Inflammatory macrophage (primary cell): ENCODE measurements at regions not wholly inside any gene's neighbourhood (a gene's known extent, or its start where the extent isn't known, plus 50 kb on each side); places are given as distances from the start of the nearest gene placed in this dataset.

Experiments used
- DNase-seq, 2 donors: peaks; one replicate each; pipeline ENCODE4 v3.0.0-alpha.2; 2020 to 2022

DNA sequence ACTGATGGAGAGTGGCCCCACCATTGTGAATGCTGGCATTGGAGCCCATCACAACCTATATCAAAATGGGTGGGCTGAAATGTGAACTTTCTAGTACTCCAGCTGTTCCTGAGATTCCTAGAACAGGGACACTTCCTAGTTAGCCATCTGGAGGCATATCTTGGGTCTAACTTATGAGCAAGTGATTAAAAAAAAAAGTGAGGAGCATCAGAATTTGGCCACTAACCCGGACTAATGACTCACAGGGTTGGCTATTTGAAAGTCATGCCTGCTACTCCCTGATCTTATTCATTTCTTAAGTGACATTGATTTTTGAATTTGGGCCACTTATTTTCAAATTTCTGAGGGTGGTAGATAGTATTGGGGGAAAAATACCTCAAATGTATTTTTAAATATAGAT lies 216.6 kb downstream of the HRH4 start:
- DNase-seq: no peak

DNA sequence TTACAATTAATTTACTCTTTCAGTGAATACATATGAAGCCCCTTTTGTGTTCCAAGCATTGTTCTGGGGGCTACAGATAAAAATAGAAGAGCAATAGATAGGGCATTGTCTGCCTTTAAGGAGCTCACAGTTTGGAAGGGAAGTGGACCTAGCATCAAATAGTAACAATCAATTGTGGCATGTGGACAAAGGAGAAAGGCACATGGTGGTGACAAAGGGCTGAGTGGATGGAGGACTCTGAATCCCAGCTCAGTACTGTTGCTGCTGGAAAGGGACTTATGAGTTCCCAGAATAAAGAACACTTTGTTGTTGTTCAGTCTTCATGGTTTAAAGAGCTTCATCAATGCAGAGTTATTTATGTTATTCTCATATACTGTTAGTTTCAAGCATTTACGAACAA lies 217.7 kb downstream of the HRH4 start:
- DNase-seq: no peak

DNA sequence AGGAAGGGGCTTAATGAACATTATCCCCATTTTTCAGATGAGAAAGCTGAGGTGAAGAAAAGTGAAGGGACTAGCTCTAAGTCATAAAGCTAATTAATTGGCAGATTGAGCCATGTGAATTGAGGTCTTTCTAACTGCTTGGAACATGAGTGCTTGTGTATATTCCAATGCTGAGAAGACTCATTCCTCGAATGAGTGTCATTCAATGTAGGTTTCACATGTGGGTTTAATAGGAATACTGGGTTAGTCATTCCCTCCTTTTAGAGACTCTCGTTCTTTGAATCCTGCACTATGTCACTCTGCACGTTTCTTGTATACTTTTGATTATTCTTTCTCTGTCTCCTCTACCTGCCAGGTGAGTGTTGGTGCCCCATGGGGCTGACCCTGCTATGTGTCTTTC lies 218.2 kb downstream of the HRH4 start:
- DNase-seq: no peak

DNA sequence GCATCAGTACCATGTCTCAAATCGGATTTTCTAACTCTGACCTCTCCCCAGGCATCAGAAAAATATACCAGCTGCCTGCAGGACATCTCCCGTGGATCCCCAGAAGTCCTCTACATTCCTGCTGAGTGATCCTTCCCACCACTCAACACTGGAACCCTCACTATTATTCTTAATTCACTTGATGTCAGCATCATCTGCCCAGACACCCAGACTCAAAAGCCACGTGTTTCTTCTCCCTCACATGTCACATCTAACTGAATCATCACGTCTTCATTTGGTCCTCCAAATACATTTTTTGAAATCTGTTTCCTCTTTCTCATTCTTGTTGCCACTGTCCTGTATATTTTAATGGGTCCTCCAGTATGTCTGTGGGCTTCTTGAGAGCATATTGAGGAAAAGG lies 218.6 kb downstream of the HRH4 start:
- no peak for DNase-seq

DNA sequence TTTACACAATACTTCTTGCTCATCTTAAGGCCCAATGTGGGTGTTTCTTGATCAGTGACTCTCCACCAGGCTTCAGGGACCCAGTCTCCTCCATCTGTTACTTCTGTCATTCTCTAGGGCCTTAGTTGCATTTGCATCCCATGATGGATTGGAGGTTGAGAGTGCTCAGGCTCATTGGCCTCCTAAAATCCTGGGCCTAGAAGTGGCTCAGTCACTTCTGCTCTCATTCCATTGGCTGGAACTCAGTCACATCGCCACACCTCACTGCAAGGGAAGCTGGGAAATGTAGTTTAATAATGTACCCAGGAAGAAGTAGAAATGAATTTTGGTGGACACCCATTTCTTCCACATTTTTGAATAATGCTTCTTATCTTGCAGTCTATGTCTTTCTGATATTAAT lies 223.5 kb downstream of the HRH4 start:
- DNase-seq: no peak

DNA sequence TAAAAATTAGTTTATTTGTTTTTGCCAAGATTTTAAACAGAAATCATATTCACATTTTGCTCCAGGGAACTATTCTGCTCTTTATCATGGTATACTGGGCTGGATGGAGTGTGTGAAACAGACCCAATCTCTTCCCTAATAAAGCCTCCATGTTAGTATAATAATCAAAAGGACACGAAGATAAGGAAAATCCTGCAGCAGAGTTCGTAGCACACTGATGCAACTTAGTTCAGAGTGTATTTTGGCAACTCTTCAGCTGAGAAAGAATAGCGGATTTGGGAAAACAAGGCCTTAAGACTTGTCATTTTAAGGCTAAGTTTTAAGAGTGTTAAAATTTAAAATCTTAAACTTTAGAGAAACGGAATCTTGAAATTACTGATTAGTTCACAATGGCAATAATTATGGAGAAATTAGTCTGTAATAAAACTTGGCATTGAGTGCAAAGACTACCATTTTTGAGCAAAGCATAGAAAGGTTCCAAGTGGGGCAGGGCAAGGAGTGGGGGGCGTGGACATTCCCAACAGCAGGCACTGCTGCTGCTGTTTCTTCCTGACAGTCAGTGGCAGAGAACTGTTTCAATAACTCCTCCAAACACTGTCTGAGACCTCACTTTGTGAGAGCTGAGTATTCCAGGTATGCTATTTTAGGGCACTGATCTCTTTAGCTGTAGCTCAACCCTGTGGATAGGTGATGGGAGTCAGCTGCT lies 225.0 kb downstream of the HRH4 start:
- DNase-seq: no peak

DNA sequence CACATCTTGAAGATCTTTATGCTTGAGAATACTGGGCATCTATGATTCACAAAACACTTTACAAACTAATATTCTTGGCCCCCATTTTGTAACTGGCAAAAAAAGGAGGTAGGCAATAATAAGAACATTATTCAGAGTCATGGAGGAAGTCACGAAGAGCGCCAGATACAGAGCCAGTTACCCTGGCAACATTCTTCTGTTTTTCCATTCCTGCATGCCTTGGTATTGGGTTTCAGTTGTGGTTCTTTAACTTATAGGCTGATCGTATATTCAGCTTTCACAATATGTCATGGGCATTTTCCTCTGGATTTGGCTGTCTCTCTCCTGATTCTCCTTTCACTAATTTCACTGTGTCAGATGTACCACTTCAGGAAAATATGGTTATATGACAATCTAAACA lies 234.7 kb downstream of the HRH4 start:
- no peak for DNase-seq

DNA sequence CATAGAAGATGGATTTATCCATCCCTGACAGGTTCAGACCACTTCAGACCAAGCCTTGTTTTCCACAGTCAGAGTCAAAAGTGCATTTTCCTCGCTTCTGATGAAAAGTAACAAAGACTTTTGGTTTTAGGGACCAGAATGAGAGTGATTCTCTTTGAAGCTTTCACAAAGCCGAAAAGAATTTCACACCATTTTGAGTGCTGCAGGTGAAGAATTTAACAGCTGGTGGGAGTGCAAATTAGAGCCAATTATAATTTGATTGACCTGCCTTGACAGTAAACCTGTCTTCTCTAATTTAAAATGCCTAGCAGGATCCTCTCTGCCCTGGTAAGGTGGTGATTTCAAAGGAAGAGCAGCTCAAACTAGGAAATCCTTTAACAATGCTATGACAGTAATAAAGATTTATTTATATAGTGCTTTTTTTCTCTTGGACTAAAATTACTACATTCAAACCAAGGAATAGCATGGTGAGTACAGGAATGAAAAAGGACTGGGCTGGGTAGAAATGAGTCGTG lies 241.6 kb downstream of the HRH4 start:
- DNase-seq: no peak

DNA sequence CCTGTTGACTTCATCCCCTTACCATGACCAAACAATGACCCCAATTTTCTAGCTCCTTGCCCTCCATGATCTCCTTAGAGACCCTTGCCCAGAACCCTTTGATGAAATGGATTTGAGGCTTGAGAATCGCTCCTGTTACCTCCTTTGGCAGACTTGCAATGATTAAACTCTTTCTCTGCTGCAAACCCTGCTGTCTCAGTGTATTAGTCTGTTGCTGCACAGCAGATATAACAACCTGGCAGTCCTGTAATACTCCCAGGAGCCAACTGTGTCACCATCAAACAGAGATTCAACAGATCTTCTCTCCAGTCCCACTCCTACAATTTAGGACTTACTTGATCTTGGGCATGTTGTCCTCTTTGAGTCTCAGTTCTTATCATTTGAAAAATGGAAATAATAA lies 242.9 kb downstream of the HRH4 start:
- no peak for DNase-seq

DNA sequence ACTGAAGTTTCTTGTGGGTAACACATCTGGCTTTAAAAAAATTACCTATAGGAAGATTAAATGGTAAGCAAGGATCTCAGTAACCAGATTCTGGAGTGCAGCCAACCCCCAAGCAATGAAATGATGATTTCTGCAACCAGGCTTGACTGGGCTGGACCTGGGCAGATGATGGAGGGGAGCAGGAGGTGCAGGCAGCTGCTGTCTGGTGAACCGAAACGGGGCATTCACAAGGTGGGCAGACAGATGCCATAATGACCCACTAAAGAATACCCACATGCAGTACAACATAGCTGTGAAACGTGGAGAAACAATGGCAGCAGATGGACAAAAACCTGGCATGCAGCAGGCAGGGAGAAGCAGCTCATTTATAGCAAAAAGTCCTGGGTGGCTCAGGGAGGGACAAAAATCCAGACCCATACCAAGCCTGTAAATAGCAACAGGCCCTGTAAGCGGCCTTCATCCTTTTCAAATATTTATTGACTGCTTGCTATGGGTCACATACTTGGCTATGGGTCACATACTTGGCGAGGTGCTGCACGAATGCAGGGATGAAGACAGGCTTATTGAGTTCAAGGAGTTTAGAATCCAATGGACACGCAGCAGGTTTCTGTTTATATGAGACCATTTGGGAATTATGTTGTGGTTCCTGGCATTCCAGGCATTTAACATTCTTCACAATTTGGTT lies 244.7 kb downstream of the HRH4 start:
- no peak for DNase-seq

DNA sequence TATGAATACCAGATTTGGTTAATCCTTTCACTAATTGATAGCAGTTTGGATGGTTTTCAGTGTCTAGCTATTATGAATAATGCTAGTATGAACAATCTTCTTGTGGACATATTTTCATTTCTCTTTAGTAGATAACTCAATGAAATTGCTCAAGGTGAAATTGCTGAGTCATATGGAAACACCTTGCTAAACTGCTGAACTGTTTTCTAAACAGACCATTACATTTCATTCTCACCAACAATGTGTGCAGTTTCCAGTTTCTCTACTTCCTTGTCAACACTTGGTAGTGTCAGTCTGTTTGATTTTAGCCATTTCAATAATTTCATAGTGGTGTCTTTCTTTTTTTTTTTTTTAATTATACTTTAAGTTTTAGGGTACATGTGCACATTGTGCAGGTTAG lies 250.0 kb downstream of the HRH4 start:
- DNase-seq: no peak

DNA sequence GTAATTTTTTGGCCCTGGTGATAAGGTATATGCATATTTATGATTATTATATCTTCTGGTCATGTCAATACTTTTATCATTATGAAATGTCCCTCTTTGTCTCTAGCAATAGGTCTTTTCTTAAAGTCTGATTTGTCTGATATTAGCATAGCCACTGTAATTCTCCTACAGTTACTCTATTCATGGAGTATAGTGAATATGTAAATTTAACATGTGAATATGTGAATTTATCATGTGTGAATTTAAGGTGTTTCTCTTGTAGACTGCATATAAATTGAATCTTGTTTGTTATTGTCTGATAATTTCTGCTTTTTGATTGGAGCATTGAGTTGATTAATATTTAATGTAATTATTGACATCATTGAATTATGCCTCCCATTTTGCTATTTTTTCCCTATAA lies 259.4 kb downstream of the HRH4 start:
- DNase-seq: no peak

DNA sequence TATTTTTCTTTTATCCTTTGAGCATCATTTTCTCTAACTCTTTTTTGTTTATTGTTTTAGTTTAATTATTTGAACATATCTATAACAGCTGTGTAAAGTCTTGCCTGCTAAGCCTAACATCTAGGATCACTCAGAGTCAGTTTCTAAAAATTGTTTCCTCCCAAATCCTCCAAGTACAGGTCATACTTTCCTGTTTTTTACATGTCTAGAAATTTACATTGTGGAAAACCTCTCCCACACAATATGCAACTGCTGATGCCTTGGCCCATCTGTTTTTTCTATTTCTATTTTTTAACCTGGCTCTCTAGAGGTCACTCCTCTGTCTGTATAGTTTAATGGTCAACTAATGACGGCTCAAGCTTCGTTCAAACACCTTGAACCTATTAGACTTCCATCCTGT lies 261.0 kb downstream of the HRH4 start:
- no peak for DNase-seq

DNA sequence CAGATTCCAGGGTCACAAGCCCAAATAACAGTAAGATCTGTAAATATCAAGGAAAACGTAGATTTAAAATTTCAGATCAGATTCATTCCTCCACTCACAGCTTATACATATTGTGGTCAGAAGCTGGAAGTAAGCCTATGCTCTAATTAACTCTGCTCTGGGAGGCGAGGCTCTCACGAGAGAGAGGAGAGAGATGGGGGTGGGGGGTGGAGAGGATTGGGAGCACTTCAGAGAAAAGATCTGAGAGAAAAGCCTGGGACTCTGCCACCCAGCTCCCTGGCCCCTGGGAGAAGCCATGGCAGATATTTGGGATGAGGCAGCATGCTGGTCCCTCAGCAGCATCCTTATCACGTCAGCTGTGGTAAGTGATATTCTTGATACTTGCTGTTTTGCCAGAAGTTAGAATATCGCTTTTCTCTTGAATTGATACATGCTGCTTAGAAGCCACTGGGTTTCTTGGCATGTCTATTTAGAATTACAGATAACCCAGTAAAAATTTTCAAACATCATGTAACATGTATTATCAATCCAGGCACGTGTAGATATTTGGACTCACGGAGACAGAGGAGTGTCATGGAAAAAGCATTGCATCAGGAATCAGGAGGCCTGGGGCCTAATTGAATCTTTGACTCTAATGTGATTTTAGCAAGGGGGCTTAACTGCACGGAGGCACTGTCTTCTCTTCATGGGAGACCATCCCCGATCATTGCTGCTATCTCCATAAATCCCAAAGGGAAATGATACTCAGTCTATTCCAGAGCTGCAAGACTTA lies 265.4 kb downstream of the HRH4 start:
- no peak for DNase-seq

DNA sequence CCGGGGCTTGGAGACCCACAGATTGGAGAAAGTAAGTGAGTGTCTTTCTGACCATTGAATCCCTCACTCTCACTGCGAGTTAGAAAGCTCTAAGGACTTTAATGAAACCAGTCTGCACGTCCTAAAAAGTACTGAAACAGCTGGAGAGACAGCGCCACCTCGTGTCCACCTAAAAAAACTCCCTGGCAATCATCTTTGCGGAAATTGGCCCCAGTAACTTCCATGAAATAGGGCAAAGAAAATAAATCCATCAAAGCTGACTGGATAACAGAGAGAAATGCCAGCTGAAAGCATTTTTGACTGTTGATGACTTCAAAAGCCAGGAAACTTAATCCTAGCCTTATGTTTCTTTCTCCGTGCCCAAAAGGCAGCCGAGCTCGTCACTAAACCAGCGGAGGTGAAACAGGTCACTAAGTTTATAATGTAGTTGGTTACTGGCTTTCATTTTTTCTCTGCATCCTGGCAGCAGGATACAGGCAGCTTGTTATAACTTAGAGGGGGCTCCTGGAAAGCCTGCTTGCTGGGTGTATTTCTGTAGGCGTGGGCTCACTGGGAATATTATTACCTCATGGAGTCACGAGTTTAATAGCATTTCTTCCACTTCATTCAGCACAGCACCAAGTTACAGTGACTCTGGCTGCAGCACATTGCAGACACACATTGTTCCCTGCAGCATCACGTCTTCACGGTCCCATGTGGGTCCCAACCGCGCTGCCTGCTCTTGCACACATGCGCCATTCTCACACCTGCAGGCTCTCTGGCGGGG lies 266.5 kb downstream of the HRH4 start:
- peak; percentile 50 to 61 for DNase-seq

DNA sequence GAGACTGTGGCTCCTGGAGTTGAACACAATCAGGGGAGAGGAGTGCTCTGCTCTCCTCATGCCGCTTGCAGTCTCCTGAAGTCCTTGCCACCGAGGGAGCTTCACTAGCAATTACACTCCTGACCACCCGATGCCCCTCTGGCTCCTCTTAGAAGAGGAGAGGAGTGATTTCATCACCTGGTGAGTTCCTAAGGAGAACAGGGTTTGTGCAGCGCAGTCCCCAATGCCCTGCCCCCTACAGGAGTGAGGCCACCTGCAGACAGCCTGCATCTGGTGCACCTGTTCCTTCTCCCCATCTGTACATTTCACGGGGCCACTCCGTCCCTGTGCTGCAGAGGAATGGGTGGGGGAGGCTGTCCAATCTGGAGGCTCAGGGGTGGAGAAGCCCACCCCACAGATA lies 267.2 kb downstream of the HRH4 start:
- no peak for DNase-seq

DNA sequence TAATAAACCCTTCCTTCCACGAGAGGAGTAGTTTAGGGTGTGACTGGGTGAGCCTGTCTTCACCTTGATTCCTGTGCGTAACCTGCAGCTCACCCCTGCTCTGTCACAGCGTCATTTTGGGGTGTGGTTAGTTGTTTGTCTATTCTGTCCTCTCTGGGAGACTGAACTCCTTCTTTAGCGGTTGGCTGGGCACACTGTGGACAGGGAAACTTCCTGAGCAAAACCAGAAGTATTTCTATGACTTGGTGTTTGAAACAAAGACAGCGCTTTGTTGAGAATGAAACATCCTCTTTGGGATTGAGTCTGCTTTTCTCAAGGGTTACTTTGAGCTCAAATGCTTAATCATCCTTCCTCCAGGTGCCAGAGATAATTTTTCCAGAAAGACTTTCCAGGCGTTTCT lies 270.7 kb downstream of the HRH4 start:
- no peak for DNase-seq

DNA sequence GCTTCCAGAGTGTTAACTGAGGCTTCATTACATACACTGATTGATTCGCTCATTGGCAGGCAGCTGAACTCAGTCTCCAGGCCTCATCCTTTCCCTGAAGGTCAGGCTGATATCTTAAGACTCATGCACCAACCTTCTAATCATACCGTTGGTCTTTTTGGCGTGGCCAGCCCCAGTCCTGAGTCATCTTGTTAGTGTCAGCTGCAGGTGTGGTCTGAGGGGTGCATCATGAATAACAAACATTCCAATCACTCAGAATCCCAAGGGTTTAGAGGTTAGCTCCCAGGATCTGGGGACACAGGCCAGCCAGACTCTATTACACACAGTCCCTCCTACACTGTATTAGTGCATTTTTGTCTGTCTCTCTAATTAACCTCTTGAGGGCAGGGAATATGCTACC lies 271.5 kb downstream of the HRH4 start:
- no peak for DNase-seq

DNA sequence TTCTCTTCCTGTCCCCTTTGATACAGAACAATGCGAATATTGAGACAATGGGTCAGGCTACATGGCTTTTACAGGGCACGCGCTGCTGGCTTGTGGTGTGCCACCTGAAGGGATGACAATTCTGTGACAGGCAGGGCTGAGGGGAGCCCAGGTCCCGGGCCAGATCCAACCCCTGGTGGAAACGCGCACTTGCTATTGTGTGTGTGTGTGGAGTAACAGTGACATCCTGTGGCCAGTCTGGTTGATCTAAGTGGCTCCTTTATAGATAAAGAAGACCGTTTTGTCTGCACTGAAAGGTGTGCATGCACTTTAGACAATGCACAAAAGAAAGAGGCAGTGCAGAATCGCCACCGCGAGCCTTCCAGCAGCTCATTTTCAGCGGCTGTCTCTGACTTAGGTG lies 273.6 kb downstream of the HRH4 start:
- no peak for DNase-seq

DNA sequence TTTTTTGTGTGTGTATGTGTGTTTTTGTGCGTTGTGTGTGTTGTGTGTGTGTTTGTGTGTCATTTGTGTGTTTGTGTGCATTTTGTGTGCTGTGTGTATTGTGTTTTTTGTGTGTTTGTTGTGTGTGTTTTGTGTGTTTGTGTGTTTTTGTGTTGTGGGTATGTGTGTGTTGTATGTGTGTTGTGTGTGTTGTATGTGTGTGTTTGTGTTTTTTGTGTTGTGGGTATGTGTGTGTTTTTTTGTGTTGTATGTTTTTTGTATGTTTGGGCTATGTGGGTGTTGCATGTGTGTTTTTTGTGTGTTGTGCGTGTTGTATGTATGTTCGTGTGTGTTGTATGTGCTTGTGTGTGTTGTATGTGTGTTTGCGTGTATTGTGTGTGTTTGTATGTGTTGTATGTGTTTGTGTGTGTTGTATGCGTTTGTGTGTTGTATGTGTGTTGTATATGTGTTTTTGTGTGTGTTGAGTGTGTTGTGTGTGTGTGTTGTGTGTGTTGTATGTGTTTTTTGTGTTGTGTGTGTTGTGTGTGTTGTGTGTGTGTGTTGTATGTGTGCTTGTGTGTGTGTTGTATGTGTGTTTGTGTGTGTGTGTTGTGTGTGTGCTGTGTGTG lies 275.3 kb downstream of the HRH4 start:
- no peak for DNase-seq

DNA sequence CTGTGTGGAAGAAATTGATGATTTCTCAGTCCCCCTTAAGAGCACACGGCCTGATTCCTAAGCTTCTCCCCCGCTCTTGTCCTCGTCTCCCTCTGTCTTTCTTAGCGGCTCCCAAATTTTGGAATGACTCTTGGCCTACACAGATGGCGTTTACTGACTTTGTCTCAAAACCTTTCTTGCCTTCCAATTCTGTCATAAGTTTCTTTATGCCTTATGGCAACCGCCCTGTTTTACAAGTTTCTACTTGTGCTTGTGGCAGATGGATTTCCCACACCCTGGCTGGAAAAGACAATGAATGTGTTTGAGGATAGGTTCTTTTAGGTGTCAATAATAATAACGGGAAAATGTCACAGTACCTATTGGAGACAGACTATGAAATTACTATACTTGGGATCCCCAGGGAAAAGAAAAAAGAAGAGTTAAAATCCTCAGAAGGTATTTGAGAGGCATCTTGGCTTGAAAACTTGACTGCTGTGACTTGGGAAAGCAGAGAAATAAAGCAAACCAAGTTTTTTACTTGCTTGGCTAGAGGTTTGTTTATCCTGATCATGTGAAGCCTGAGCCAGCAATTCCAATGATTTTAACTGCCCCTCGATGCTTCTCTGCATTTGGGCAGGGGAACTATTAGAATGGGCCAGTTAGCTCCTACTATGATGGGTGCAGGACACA lies 276.4 kb downstream of the HRH4 start:
- no peak for DNase-seq

DNA sequence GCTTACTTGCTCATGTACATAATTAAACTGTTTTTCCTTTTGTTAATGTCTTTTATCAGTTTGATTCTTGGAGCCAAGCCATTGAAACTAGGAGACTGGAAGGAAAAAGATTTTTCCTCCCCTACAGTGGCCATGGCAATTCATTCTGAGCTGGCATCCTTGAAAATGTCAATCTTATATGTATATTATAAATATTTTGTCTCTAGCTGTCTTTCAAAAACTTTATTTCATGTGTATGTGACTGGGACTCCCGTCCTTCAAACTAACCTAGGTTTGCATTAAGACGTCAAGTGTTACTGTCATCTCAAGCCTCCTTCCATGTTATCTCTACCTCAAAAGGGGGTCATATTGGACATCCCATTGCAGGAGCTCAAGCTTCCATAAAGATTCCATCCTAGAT lies 280.4 kb downstream of the HRH4 start:
- no peak for DNase-seq
